HepG2 (cell line): ENCODE measurements at regions not wholly inside any gene's neighbourhood (a gene's known extent, or its start where the extent isn't known, plus 50 kb on each side); places are given as distances from the start of the nearest gene placed in this dataset.
"Not testable (repeated sequence)": the region's sequence is repeated elsewhere in the genome, so short reads cannot be mapped to it uniquely, and the experiment has no call there.

Experiments used
- ATAC-seq: fragments of 200-7000 bp; cut with Tn5 transposase; 3 replicates; pipeline ENCODE4 v1.9.1; 2020; ENCODE audit warnings: mild to moderate bottlenecking, moderate library complexity
- BruUV-seq: library from RNA; stranded (reverse); fragments of 400-500 nt; replicated peaks from 2 replicates; lab custom pipeline; 2021; lab: Mats Ljungman, UMichigan
- CTCF ChIA-PET: fragments of 300-600 bp; formaldehyde crosslinking; extraction: SDS; loops from one replicate; lab custom pipeline; 2021; ENCODE audit warnings: low total read pairs, inconsistent platforms, low intra/inter-chr PET ratio; lab: Yijun Ruan, JAX
- POLR2A ChIA-PET: fragments of 350-600 bp; sonication (Branson Sonifier 250); formaldehyde crosslinking; loops from one replicate; lab custom pipeline; 2020; ENCODE audit warnings: antibody characterized with exemption, inconsistent platforms; lab: Yijun Ruan, JAX
- DNase-seq: peaks from one replicate; pipeline ENCODE4 v3.0.0-alpha.2; 2015; ENCODE audit warnings: low spot score
- FAIRE-seq: peaks from 3 replicates; lab custom pipeline; 2011; peaks lifted over from hg19 to GRCh38; lab: Jason Lieb, UNC
- H2AFZ ChIP-seq: one replicate; pipeline ENCODE4 v1.6.1; 2011; ENCODE audit warnings: low read length, inconsistent platforms
- H3K27ac ChIP-seq: fragments of 300-600 bp; 3 replicates; pipeline ENCODE4 v1.8.0; 2011; ENCODE audit warnings: mixed run types, mild to moderate bottlenecking, mixed read lengths, low read length, inconsistent platforms; ENCODE audit not compliant: insufficient read depth; ENCODE audit errors: extremely low read length
- H3K27me3 ChIP-seq, 2 experiments: fragments of 200-600 bp in 1 of 2; 2 replicates in 1 of 2; 3 replicates in 1 of 2; pipeline versions ENCODE4 v1.6.0 to v1.8.0; 2011; ENCODE audit warnings: low read length in 2 of 2, mild to moderate bottlenecking in 2 of 2, moderate library complexity in 2 of 2, inconsistent platforms in 1 of 2; ENCODE audit not compliant: insufficient read depth in 2 of 2, control insufficient read depth in 1 of 2
- H3K36me3 ChIP-seq, 2 experiments: fragments of 200-600 bp in 1 of 2; replicated peaks in 1 of 2; 2 replicates in 1 of 2; 3 replicates in 1 of 2; pipeline versions ENCODE4 v1.5.1 to v1.8.0; 2011; ENCODE audit warnings: low read length in 2 of 2, inconsistent platforms in 1 of 2; ENCODE audit not compliant: insufficient read depth in 2 of 2, control insufficient read depth in 1 of 2
- H3K4me1 ChIP-seq: 2 replicates; pipeline ENCODE4 v1.5.1; 2012; ENCODE audit warnings: low read length, inconsistent platforms; ENCODE audit not compliant: insufficient read depth
- H3K4me2 ChIP-seq: 2 replicates; pipeline ENCODE4 v1.6.0; 2011; ENCODE audit warnings: low read depth, low read length, inconsistent platforms
- H3K4me3 ChIP-seq, 3 experiments: fragments of 200-600 bp in 1 of 3; sonication (generic), shearing (Covaris generic) in 1 of 3; replicated peaks in 1 of 3; 2 replicates each; pipeline ENCODE4 v1.5.1; 2011 to 2016; ENCODE audit warnings: low read length in 3 of 3, inconsistent platforms in 2 of 3, low read depth in 2 of 3, mild to moderate bottlenecking in 2 of 3, control low read depth in 1 of 3, mixed read lengths in 1 of 3; ENCODE audit not compliant: insufficient read depth in 1 of 3
- H3K79me2 ChIP-seq: one replicate; pipeline ENCODE4 v1.6.1; 2011; ENCODE audit warnings: low read length, inconsistent platforms; ENCODE audit not compliant: insufficient read depth
- H3K9ac ChIP-seq: 2 replicates; pipeline ENCODE4 v1.6.0; 2011; ENCODE audit warnings: mild to moderate bottlenecking, low read depth, low read length, inconsistent platforms; ENCODE audit not compliant: insufficient read depth
- H3K9me3 ChIP-seq: 2 replicates; pipeline ENCODE4 v1.5.1; 2012; ENCODE audit warnings: mild to moderate bottlenecking, low read length
- H4K20me1 ChIP-seq: 2 replicates; pipeline ENCODE4 v1.6.0; 2011; ENCODE audit warnings: inconsistent platforms, mild to moderate bottlenecking, low read length, moderate library complexity; ENCODE audit not compliant: insufficient read depth
- CREBL2 ChIP-seq: sonication (generic); formaldehyde crosslinking; IDR thresholded peaks from 2 replicates; pipeline ENCODE4 v1.8.1; 2023; ENCODE audit warnings: missing genetic modification reagents, mild to moderate bottlenecking, borderline replicate concordance
- ELK4 ChIP-seq: sonication (generic); formaldehyde crosslinking; IDR thresholded peaks from 2 replicates; pipeline ENCODE4 v1.9.0; 2021; ENCODE audit warnings: missing genetic modification reagents, borderline replicate concordance
- WGBS: methylation state at CpG from one replicate; pipeline ENCODE4 v1.1.6; 2017; ENCODE audit warnings: low lambda C conversion rate; 5-methylcytosine and 5-hydroxymethylcytosine counted together
- in situ Hi-C: cut with HindIII; loops from 2 replicates; pipeline ENCODE4 v1.10.0; 2017; ENCODE audit warnings: low pct_unique_long_range_greater_than_20kb; ENCODE audit not compliant: extremely low pct_ligation_motif_present
- intact Hi-C: fragments of 100-400 bp; cut with micrococcal nuclease; formaldehyde crosslinking; loops from one replicate; pipeline ENCODE4 v1.10.0; 2022; ENCODE audit not compliant: unreplicated experiment

GRCh38 chr12:38441871-38442281 is 125.3 kb downstream of the ALG10B start:
- H3K36me3 ChIP-seq, H4K20me1 ChIP-seq, H3K4me1 ChIP-seq, BruUV-seq, CTCF ChIA-PET, H3K79me2 ChIP-seq, DNase-seq, FAIRE-seq, H3K27ac ChIP-seq, H2AFZ ChIP-seq, H3K4me2 ChIP-seq, H3K4me3 ChIP-seq, H3K9ac ChIP-seq, POLR2A ChIA-PET, in situ Hi-C loops, ATAC-seq, intact Hi-C loops, H3K27me3 ChIP-seq: not testable (repeated sequence)
- WGBS = no CpG with 5 or more reads among the region's 20 CpGs
- H3K9me3 ChIP-seq = peaks cover 18% of the 10 kb centered on the region

- POLR2A ChIA-PET = no interaction called here
- BruUV-seq = no TSS peak
- CTCF ChIA-PET = no interaction called here
Observed at GRCh38 chr12:38445040-38445439, 128.5 kb downstream of the ALG10B start.

More at GRCh38 chr12:38445040-38445439, 128.5 kb downstream of the ALG10B start:
- Histone ChIP-seq H3K79me2 (no peaks in the 10 kb centered on the region), H3K27me3 (no peaks in the 10 kb centered on the region), H3K4me1 (no peaks in the 10 kb centered on the region), H3K4me2 (no peak overlapping the region), H3K9ac (no peak overlapping the region), H2AFZ (no peak overlapping the region), H3K4me3 (no peak overlapping the region), H4K20me1 (no peaks in the 10 kb centered on the region), H3K36me3 (no peaks in the 10 kb centered on the region), H3K27ac (no peak overlapping the region), H3K9me3 (no peaks in the 10 kb centered on the region)
- in situ Hi-C loops (no loop called here), intact Hi-C loops (no loop called here)
- 31% methylated on average over 2 of the region's 2 CpGs for WGBS
- no peak for TF ChIP-seq ELK4 (CRISPR knock-in tag)
- TF ChIP-seq CREBL2 = no peak
- DNase-seq = no peak
- no peak for ATAC-seq
- FAIRE-seq = no peak
